ENCODE measurements at regions not wholly inside any gene's neighbourhood (a gene's known extent, or its start where the extent isn't known, plus 50 kb on each side); places are given as distances from the start of the nearest gene placed in this dataset.

- TF ChIP-seq CTCF (IDR thresholded peaks at IDR 0.05) = no peak
- TF ChIP-seq POLR2A (IDR thresholded peaks at IDR 0.05) = no peak
Observed at GRCh38 chr16:17603626-17604025, 132.9 kb upstream of the XYLT1 start.
